ENCODE measurements at regions not wholly inside any gene's neighbourhood (a gene's known extent, or its start where the extent isn't known, plus 50 kb on each side); places are given as distances from the start of the nearest gene placed in this dataset.

- Histone ChIP-seq H3K27ac (replicated peaks) (no peak overlapping the region), H3K4me3 (replicated peaks; ENCODE audit: insufficient read depth, low read length) (no peak overlapping the region), H3K27me3 (ENCODE audit: insufficient read depth, poor library complexity, severe bottlenecking) (no peaks in the 10 kb centered on the region)
- TF ChIP-seq REST (IDR thresholded peaks at IDR 0.05; ENCODE audit: insufficient replicate concordance, low read depth) (no peak), POLR2AphosphoS5 (IDR thresholded peaks at IDR 0.05; ENCODE audit: low read depth) (no peak), CTCF (IDR thresholded peaks at IDR 0.05; ENCODE audit: insufficient read depth, low read length) (no peak)
- no peak for DNase-seq (ENCODE audit: low read depth in 1 of 2, low spot score in 1 of 2)
Measured at GRCh38 chr2:215693193-215693998, 257.5 kb upstream of the FN1 start.

- TF ChIP-seq GABPA (IDR thresholded peaks at IDR 0.05; ENCODE audit: low read depth) = no peak
- TF ChIP-seq REST (IDR thresholded peaks at IDR 0.05; ENCODE audit: insufficient replicate concordance, low read depth) = no peak
- TF ChIP-seq SPI1 (IDR thresholded peaks at IDR 0.05; ENCODE audit: borderline replicate concordance, low read depth) = no peak
- TF ChIP-seq POLR2AphosphoS5 (IDR thresholded peaks at IDR 0.05; ENCODE audit: low read depth) = no peak
- TF ChIP-seq CTCF (IDR thresholded peaks at IDR 0.05; ENCODE audit: insufficient read depth, low read length) = no peak
- Histone ChIP-seq H3K27ac (replicated peaks) (no peak overlapping the region), H3K27me3 (ENCODE audit: insufficient read depth, poor library complexity, severe bottlenecking) (no peaks in the 10 kb centered on the region), H3K4me3 (replicated peaks; ENCODE audit: insufficient read depth, low read length) (no peak overlapping the region)
- no peak for DNase-seq (ENCODE audit: low read depth in 1 of 2, low spot score in 1 of 2)
Measured at GRCh38 chr2:215692387-215693079, 256.7 kb upstream of the FN1 start.

DNA sequence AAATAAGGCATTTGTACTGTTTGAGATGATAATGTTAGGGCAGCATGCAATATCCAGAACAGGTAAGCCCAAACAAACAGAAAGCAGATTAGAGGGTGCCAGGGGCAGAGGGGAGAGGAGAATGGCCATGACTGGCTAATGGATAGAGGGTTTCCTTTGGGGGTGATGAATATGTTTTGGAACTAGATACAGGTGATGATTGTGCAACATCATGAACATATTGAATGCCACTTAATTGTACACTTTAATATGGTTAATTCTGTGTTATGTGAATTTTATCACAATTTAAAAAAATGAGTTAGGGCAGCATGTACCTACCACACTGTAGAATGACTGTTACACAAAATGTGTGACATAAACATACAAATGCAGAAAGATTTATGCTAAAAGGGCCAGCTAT, 255.5 kb upstream of the FN1 start:
- H3K4me3 ChIP-seq (replicated peaks; ENCODE audit: insufficient read depth, low read length) = no peak overlapping the region
- no peak for TF ChIP-seq SPI1 (IDR thresholded peaks at IDR 0.05; ENCODE audit: borderline replicate concordance, low read depth)
- TF ChIP-seq CTCF (IDR thresholded peaks at IDR 0.05; ENCODE audit: insufficient read depth, low read length) = no peak
- TF ChIP-seq GABPA (IDR thresholded peaks at IDR 0.05; ENCODE audit: low read depth) = no peak
- TF ChIP-seq POLR2AphosphoS5 (IDR thresholded peaks at IDR 0.05; ENCODE audit: low read depth) = no peak
- TF ChIP-seq REST (IDR thresholded peaks at IDR 0.05; ENCODE audit: insufficient replicate concordance, low read depth) = no peak
- H3K27me3 ChIP-seq (ENCODE audit: insufficient read depth, poor library complexity, severe bottlenecking) = no peaks in the 10 kb centered on the region
- DNase-seq (ENCODE audit: low read depth in 1 of 2, low spot score in 1 of 2) = no peak
- no peak overlapping the region for H3K27ac ChIP-seq (replicated peaks)

All from HL-60 (cell line).